H9 (cell line): ENCODE measurements at regions not wholly inside any gene's neighbourhood (a gene's known extent, or its start where the extent isn't known, plus 50 kb on each side); places are given as distances from the start of the nearest gene placed in this dataset.

Experiments used
- DNase-seq: peaks from one replicate; pipeline ENCODE4 v3.0.0-alpha.2; 2017
- H2AFZ ChIP-seq: one replicate; pipeline ENCODE4 v1.6.1; 2013; ENCODE audit warnings: mild to moderate bottlenecking, low read length, control low read depth, moderate library complexity
- H2AK5ac ChIP-seq: 2 replicates; pipeline ENCODE4 v1.6.1; 2013; ENCODE audit warnings: low read length, control low read depth, mixed read lengths; ENCODE audit not compliant: insufficient read length
- H2BK120ac ChIP-seq: one replicate; pipeline ENCODE4 v1.6.1; 2013; ENCODE audit warnings: low read depth, mild to moderate bottlenecking, low read length, control low read depth, inconsistent platforms; ENCODE audit not compliant: poor library complexity, severe bottlenecking
- H2BK12ac ChIP-seq: 2 replicates; pipeline ENCODE4 v1.6.1; 2013; ENCODE audit warnings: low read length, control low read depth, mixed read lengths, low read depth; ENCODE audit not compliant: insufficient read length
- H2BK15ac ChIP-seq: 2 replicates; pipeline ENCODE4 v1.6.1; 2013; ENCODE audit warnings: low read depth, low read length, control low read depth
- H2BK20ac ChIP-seq: one replicate; pipeline ENCODE4 v1.6.1; 2013; ENCODE audit warnings: low read depth, mild to moderate bottlenecking, low read length, control low read depth, inconsistent platforms; ENCODE audit not compliant: poor library complexity, severe bottlenecking
- H2BK5ac ChIP-seq: 2 replicates; pipeline ENCODE4 v1.6.1; 2013; ENCODE audit warnings: low read length, control low read depth, mixed read lengths; ENCODE audit not compliant: insufficient read length
- H3K14ac ChIP-seq: 2 replicates; pipeline ENCODE4 v1.6.1; 2013; ENCODE audit warnings: low read length, control low read depth; ENCODE audit not compliant: insufficient read depth
- H3K18ac ChIP-seq: 2 replicates; pipeline ENCODE4 v1.6.1; 2013; ENCODE audit warnings: low read depth, mild to moderate bottlenecking, mixed read lengths, low read length, control low read depth; ENCODE audit not compliant: insufficient read length
- H3K23ac ChIP-seq: 2 replicates; pipeline ENCODE4 v1.6.1; 2013; ENCODE audit warnings: low read length, control low read depth, mixed read lengths, low read depth; ENCODE audit not compliant: insufficient read length
- H3K23me2 ChIP-seq: 2 replicates; pipeline ENCODE4 v1.6.1; 2013; ENCODE audit warnings: low read depth, mild to moderate bottlenecking, mixed read lengths, low read length, control low read depth; ENCODE audit not compliant: insufficient read length, poor library complexity, severe bottlenecking
- H3K27ac ChIP-seq: 2 replicates; pipeline ENCODE4 v1.5.1; 2013; ENCODE audit warnings: low read length, control low read depth, mixed read lengths, low read depth; ENCODE audit not compliant: insufficient read length
- H3K27me3 ChIP-seq: 2 replicates; pipeline ENCODE4 v1.6.1; 2013; ENCODE audit warnings: low read length, control low read depth, inconsistent platforms; ENCODE audit not compliant: insufficient read depth
- H3K4ac ChIP-seq: 2 replicates; pipeline ENCODE4 v1.6.1; 2013; ENCODE audit warnings: low read depth, mild to moderate bottlenecking, control low read depth, inconsistent platforms, low read length, moderate library complexity
- H3K4me1 ChIP-seq: 2 replicates; pipeline ENCODE4 v1.6.1; 2013; ENCODE audit warnings: low read length, control low read depth, inconsistent platforms; ENCODE audit not compliant: insufficient read depth
- H3K4me2 ChIP-seq: 2 replicates; pipeline ENCODE4 v1.6.1; 2013; ENCODE audit warnings: low read length, control low read depth, mixed read lengths; ENCODE audit not compliant: insufficient read length, insufficient read depth
- H3K56ac ChIP-seq: 2 replicates; pipeline ENCODE4 v1.6.1; 2013; ENCODE audit warnings: low read depth, mild to moderate bottlenecking, mixed read lengths, low read length, control low read depth; ENCODE audit not compliant: insufficient read length
- H3K79me1 ChIP-seq: 2 replicates; pipeline ENCODE4 v1.6.1; 2013; ENCODE audit warnings: low read depth, mild to moderate bottlenecking, moderate library complexity, low read length, control low read depth, inconsistent platforms; ENCODE audit not compliant: insufficient read depth, poor library complexity, severe bottlenecking
- H3K79me2 ChIP-seq: 2 replicates; pipeline ENCODE4 v1.6.1; 2013; ENCODE audit warnings: low read length, control low read depth, inconsistent platforms; ENCODE audit not compliant: insufficient read depth
- H3K9ac ChIP-seq: 2 replicates; pipeline ENCODE4 v1.6.1; 2013; ENCODE audit warnings: low read length, control low read depth, mixed read lengths; ENCODE audit not compliant: insufficient read length; ENCODE audit errors: extremely low read depth
- H3K9me3 ChIP-seq: one replicate; pipeline ENCODE4 v1.6.1; 2013; ENCODE audit warnings: low read depth, low read length, inconsistent platforms; ENCODE audit not compliant: control insufficient read depth
- H3T11ph ChIP-seq: one replicate; pipeline ENCODE4 v1.6.1; 2013; ENCODE audit warnings: mild to moderate bottlenecking, low read length, control low read depth, inconsistent platforms
- H4K20me1 ChIP-seq: one replicate; pipeline ENCODE4 v1.6.1; 2013; ENCODE audit not compliant: control insufficient read depth, insufficient read length, insufficient read depth
- H4K5ac ChIP-seq: 2 replicates; pipeline ENCODE4 v1.6.1; 2013; ENCODE audit warnings: low read depth, mild to moderate bottlenecking, mixed read lengths, low read length, control low read depth; ENCODE audit not compliant: insufficient read length
- H4K8ac ChIP-seq: replicated peaks from 2 replicates; pipeline ENCODE4 v1.6.1; 2013; ENCODE audit warnings: low read length, control low read depth, mixed read lengths, low read depth; ENCODE audit not compliant: insufficient read length
- H4K91ac ChIP-seq: 2 replicates; pipeline ENCODE4 v1.6.1; 2013; ENCODE audit warnings: low read depth, mild to moderate bottlenecking, moderate library complexity, mixed read lengths, low read length, control low read depth; ENCODE audit not compliant: insufficient read length
- H3K27ac Mint-ChIP-seq, 3 experiments: 2 replicates in 2 of 3; 3 replicates in 1 of 3; pipeline ENCODE4 v1.8.0; 2020 to 2021; ENCODE audit warnings: mixed read lengths in 3 of 3, mild to moderate bottlenecking in 1 of 3, moderate library complexity in 1 of 3
- H3K27me3 Mint-ChIP-seq: 2 replicates; pipeline ENCODE4 v1.8.0; 2021; ENCODE audit warnings: low read depth, mild to moderate bottlenecking, moderate library complexity, mixed read lengths
- H3K36me3 Mint-ChIP-seq, 3 experiments: 2 replicates in 2 of 3; 3 replicates in 1 of 3; pipeline ENCODE4 v1.8.0; 2020 to 2021; ENCODE audit warnings: low read depth in 3 of 3, mixed read lengths in 3 of 3; ENCODE audit not compliant: insufficient read depth in 1 of 3
- H3K4me1 Mint-ChIP-seq, 2 experiments: 2 replicates each; pipeline ENCODE4 v1.8.0; 2020; ENCODE audit warnings: mixed read lengths in 2 of 2
- H3K4me3 Mint-ChIP-seq, 2 experiments: 2 replicates in 1 of 2; 3 replicates in 1 of 2; pipeline ENCODE4 v1.8.0; 2020 to 2021; ENCODE audit warnings: mild to moderate bottlenecking in 2 of 2, mixed read lengths in 2 of 2, moderate library complexity in 1 of 2
- H3K9me3 Mint-ChIP-seq, 2 experiments: 2 replicates in 1 of 2; 3 replicates in 1 of 2; pipeline ENCODE4 v1.8.0; 2020; ENCODE audit warnings: mild to moderate bottlenecking in 2 of 2, mixed read lengths in 2 of 2, moderate library complexity in 1 of 2
- WGBS: extraction: QIAGEN DNeasy Blood & Tissue Kit; methylation state at CpG from one replicate; pipeline ENCODE4 v1.1.7; 2013; ENCODE audit warnings: missing lambda C conversion rate, low lambda C conversion rate, mixed read lengths; ENCODE audit not compliant: insufficient read length; ENCODE audit errors: extremely low coverage; 5-methylcytosine and 5-hydroxymethylcytosine counted together
- TF ChIP-seq, protein P1 (sequence below): fragments of 200-600 bp; sonication (generic); conservative IDR thresholded peaks from 3 replicates; pipeline ENCODE4 v1.8.0; 2021; ENCODE audit warnings: antibody characterized with exemption, mild to moderate bottlenecking

DNA sequence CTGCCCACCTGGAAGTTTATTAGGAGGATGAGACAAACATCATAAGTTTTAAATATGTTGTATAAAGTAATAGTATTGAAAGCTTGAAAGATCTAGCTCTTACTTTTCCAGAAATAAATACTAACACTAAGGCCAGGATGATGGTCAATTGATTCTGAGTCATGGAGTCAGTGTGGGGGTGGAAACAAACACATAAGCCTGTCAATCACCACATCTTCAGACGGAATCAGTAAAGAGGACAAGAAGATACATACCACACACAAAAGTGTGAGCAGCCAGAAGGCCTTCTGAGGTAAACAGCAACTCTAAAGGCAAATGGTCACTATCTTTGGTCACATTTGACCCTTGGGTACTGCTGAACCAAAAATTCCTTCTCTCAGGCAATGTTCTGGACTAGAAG is 365.0 kb upstream of the RASGEF1B start:
- Histone ChIP-seq H2AFZ (no peak overlapping the region), H3K27ac (no peak overlapping the region), H3K9ac (no peak overlapping the region), H3T11ph (no peak overlapping the region), H2BK15ac (no peak overlapping the region), H3K4ac (no peak overlapping the region), H4K91ac (no peak overlapping the region), H2AK5ac (no peak overlapping the region), H4K8ac (no peak overlapping the region), H3K23me2 (no peaks in the 10 kb centered on the region), H3K18ac (no peak overlapping the region), H2BK120ac (no peak overlapping the region), H2BK5ac (no peak overlapping the region), H2BK12ac (no peak overlapping the region), H2BK20ac (no peak overlapping the region), H3K9me3 (no peaks in the 10 kb centered on the region), H3K4me1 (no peaks in the 10 kb centered on the region; the same call in 1 of the 2 replicates), H3K79me2 (no peaks in the 10 kb centered on the region), H3K4me2 (no peak overlapping the region), H4K20me1 (no peaks in the 10 kb centered on the region), H3K23ac (no peak overlapping the region), H3K79me1 (no peaks in the 10 kb centered on the region), H4K5ac (no peak overlapping the region), H3K14ac (no peak overlapping the region), H3K56ac (no peak overlapping the region), H3K27me3 (no peaks in the 10 kb centered on the region)
- TF ChIP-seq, protein P1, sequence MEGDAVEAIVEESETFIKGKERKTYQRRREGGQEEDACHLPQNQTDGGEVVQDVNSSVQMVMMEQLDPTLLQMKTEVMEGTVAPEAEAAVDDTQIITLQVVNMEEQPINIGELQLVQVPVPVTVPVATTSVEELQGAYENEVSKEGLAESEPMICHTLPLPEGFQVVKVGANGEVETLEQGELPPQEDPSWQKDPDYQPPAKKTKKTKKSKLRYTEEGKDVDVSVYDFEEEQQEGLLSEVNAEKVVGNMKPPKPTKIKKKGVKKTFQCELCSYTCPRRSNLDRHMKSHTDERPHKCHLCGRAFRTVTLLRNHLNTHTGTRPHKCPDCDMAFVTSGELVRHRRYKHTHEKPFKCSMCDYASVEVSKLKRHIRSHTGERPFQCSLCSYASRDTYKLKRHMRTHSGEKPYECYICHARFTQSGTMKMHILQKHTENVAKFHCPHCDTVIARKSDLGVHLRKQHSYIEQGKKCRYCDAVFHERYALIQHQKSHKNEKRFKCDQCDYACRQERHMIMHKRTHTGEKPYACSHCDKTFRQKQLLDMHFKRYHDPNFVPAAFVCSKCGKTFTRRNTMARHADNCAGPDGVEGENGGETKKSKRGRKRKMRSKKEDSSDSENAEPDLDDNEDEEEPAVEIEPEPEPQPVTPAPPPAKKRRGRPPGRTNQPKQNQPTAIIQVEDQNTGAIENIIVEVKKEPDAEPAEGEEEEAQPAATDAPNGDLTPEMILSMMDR, result no peak
- no peaks in the 10 kb centered on the region for H3K36me3 Mint-ChIP-seq
- WGBS, result no CpG with 5 or more reads among the region's 1 CpG
- no peak overlapping the region for H3K4me3 Mint-ChIP-seq
- no peak for DNase-seq
- H3K27ac Mint-ChIP-seq, result no peak overlapping the region
- no peaks in the 10 kb centered on the region for H3K9me3 Mint-ChIP-seq
- H3K4me1 Mint-ChIP-seq, result peaks cover 5 to 11% of the 10 kb centered on the region in 2 experiments
- no peaks in the 10 kb centered on the region for H3K27me3 Mint-ChIP-seq
